ENCODE measurements at regions not wholly inside any gene's neighbourhood (a gene's known extent, or its start where the extent isn't known, plus 50 kb on each side); places are given as distances from the start of the nearest gene placed in this dataset.

GRCh38 chr18:67282796-67283195 is 233.7 kb downstream of the DSEL start:
- no peak for DNase-seq

GRCh38 chr18:67281746-67282145 is 234.8 kb downstream of the DSEL start:
- no peak for DNase-seq

GRCh38 chr18:67280486-67281242 is 235.9 kb downstream of the DSEL start:
- no peak for DNase-seq

GRCh38 chr18:67279988-67280387 is 236.5 kb downstream of the DSEL start:
- DNase-seq, result no peak

GRCh38 chr18:67278984-67279383 is 237.5 kb downstream of the DSEL start:
- no peak for DNase-seq

GRCh38 chr18:67276638-67277037 is 239.9 kb downstream of the DSEL start:
- no peak for DNase-seq

GRCh38 chr18:67273288-67273687 is 243.2 kb downstream of the DSEL start:
- DNase-seq, result no peak

GRCh38 chr18:67269206-67269605 is 247.3 kb downstream of the DSEL start:
- no peak for DNase-seq

GRCh38 chr18:67268530-67268929 is 248.0 kb downstream of the DSEL start:
- DNase-seq, result no peak

- DNase-seq, result no peak
Observed at GRCh38 chr18:67266246-67267237, 250.0 kb downstream of the DSEL start.

- no peak for DNase-seq
Observed at GRCh38 chr18:67265464-67266245, 250.9 kb downstream of the DSEL start.

- DNase-seq, result no peak
Observed at GRCh38 chr18:67261931-67262552, 254.5 kb downstream of the DSEL start.

GRCh38 chr18:67260841-67261240 is 255.7 kb downstream of the DSEL start:
- DNase-seq, result no peak

- no peak for DNase-seq
Observed at GRCh38 chr18:67250776-67251424, 265.6 kb downstream of the DSEL start.

GRCh38 chr18:67243799-67244587 is 272.5 kb downstream of the DSEL start:
- DNase-seq, result no peak

- DNase-seq, result no peak
Observed at GRCh38 chr18:67242001-67242400, 274.5 kb downstream of the DSEL start.

GRCh38 chr18:67241299-67241698 is 275.2 kb downstream of the DSEL start:
- DNase-seq, result no peak

GRCh38 chr18:67239826-67240225 is 276.7 kb downstream of the DSEL start:
- DNase-seq, result peak; percentile 14

- DNase-seq, result no peak
Observed at GRCh38 chr18:67232991-67233390, 283.5 kb downstream of the DSEL start.

- DNase-seq, result no peak
Observed at GRCh38 chr18:67232406-67232805, 284.1 kb downstream of the DSEL start.

GRCh38 chr18:67222887-67223286 is 293.6 kb downstream of the DSEL start:
- DNase-seq, result no peak

All from stimulated activated CD4-positive, alpha-beta T cell treated with anti-CD3 and anti-CD28 coated beads, Interleukin-1b, Interleukin-23, amount 100 ng/mL, for 48 hours (primary cell).